ENCODE measurements at regions not wholly inside any gene's neighbourhood (a gene's known extent, or its start where the extent isn't known, plus 50 kb on each side); places are given as distances from the start of the nearest gene placed in this dataset.

DNA sequence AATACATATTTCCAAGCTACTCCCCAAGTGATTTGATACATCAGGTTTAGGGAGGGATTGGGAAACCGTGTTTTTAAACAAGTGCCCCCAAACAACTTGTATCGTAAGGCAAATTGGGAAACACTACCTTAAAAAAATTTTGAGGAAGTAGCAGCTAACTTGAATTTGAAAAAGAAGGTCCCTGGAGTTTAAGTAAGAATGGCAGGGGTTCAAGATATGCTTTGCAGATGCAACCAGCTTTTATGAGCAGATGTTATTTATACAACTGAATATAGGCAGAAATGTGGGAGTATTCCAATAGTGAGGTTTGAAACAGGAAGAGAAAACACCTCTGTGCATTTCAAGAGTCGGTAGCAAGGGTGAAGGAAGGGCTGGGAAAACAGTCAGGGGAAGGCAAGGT, 139.6 kb downstream of the IL20RB start:
- DNase-seq, result no peak
- H4K20me1 ChIP-seq (ENCODE audit: insufficient read depth, low read length), result no peaks in the 10 kb centered on the region
- H3K27ac Mint-ChIP-seq, result no peak overlapping the region
- no peak overlapping the region for H3K4me3 Mint-ChIP-seq
- H3K36me3 Mint-ChIP-seq, result no peaks in the 10 kb centered on the region
- peaks cover 0 to 2% (median 0%) of the 10 kb centered on the region in 7 donors for H3K9me3 Mint-ChIP-seq
- intact Hi-C loops (cut with micrococcal nuclease), result no loop called here
- no peaks in the 10 kb centered on the region for H3K36me3 ChIP-seq (replicated peaks in 1 of 2; ENCODE audit: control insufficient read depth in 1 of 2, insufficient read depth in 2 of 2, low read length in 2 of 2)
- H3K27ac ChIP-seq (ENCODE audit: low read depth in 1 of 2, low read length in 2 of 2), result no peak overlapping the region
- no peak overlapping the region for H3K9ac ChIP-seq (ENCODE audit: insufficient read depth, low read length, poor library complexity, severe bottlenecking)
- no peaks in the 10 kb centered on the region for H3K9me3 ChIP-seq (replicated peaks in 1 of 2; ENCODE audit: control insufficient read depth in 1 of 2, insufficient read depth in 1 of 2, low read length in 2 of 2)
- no peak overlapping the region for H3K4me3 ChIP-seq (replicated peaks in 1 of 3; ENCODE audit: low read depth in 2 of 3, low read length in 3 of 3)
- no peak overlapping the region for H3K4me2 ChIP-seq (replicated peaks; ENCODE audit: extremely low read depth, low read length, poor library complexity, severe bottlenecking)
- no peak overlapping the region for H2AFZ ChIP-seq (ENCODE audit: insufficient read depth, low read depth, low read length, poor library complexity, severe bottlenecking)
- no peaks in the 10 kb centered on the region for H3K79me2 ChIP-seq (ENCODE audit: insufficient read depth, low read length)
- peaks cover 0 to 5% (median 1%) of the 10 kb centered on the region in 3 donors for H3K27me3 Mint-ChIP-seq (ENCODE audit: low read depth in 3 of 3)
- no peak for TF ChIP-seq CTCF (IDR thresholded peaks at IDR 0.05)
- H3K4me1 Mint-ChIP-seq, result no peaks in the 10 kb centered on the region
- peaks cover 0 to 3% of the 10 kb centered on the region in 2 donors for H3K27me3 ChIP-seq (ENCODE audit: control insufficient read depth in 2 of 2, insufficient read depth in 2 of 2, low read length in 2 of 2)
- H3K4me1 ChIP-seq (ENCODE audit: control insufficient read depth in 1 of 2, insufficient read depth in 2 of 2, low read length in 2 of 2), result no peaks in the 10 kb centered on the region
- 13% methylated on average over 2 of the region's 3 CpGs for WGBS (ENCODE audit: insufficient coverage)

GRCh38 chr3:137097852-137098251, 140.1 kb downstream of the IL20RB start:
- H3K9me3 Mint-ChIP-seq, result no peaks in the 10 kb centered on the region
- no peak overlapping the region for H3K4me2 ChIP-seq (replicated peaks; ENCODE audit: extremely low read depth, low read length, poor library complexity, severe bottlenecking)
- WGBS (ENCODE audit: insufficient coverage), result 100% methylated on average over 3 of the region's 5 CpGs
- H3K27ac Mint-ChIP-seq, result no peak overlapping the region
- H3K4me1 Mint-ChIP-seq, result no peaks in the 10 kb centered on the region
- H3K36me3 ChIP-seq (replicated peaks in 1 of 2; ENCODE audit: control insufficient read depth in 1 of 2, insufficient read depth in 2 of 2, low read length in 2 of 2), result no peaks in the 10 kb centered on the region
- no peak overlapping the region for H3K9ac ChIP-seq (ENCODE audit: insufficient read depth, low read length, poor library complexity, severe bottlenecking)
- H3K27ac ChIP-seq (ENCODE audit: low read depth in 1 of 2, low read length in 2 of 2), result no peak overlapping the region
- H3K4me3 ChIP-seq (replicated peaks in 1 of 3; ENCODE audit: low read depth in 2 of 3, low read length in 3 of 3), result no peak overlapping the region
- H3K79me2 ChIP-seq (ENCODE audit: insufficient read depth, low read length), result no peaks in the 10 kb centered on the region
- H3K4me3 Mint-ChIP-seq, result no peak overlapping the region
- no peak overlapping the region for H2AFZ ChIP-seq (ENCODE audit: insufficient read depth, low read depth, low read length, poor library complexity, severe bottlenecking)
- no peaks in the 10 kb centered on the region for H3K36me3 Mint-ChIP-seq
- no peak for DNase-seq
- no peak for TF ChIP-seq CTCF (IDR thresholded peaks at IDR 0.05)
- H3K27me3 Mint-ChIP-seq (ENCODE audit: low read depth in 3 of 3), result peaks cover 0 to 2% (median 1%) of the 10 kb centered on the region in 3 donors
- H3K4me1 ChIP-seq (ENCODE audit: control insufficient read depth in 1 of 2, insufficient read depth in 2 of 2, low read length in 2 of 2), result no peaks in the 10 kb centered on the region
- H3K9me3 ChIP-seq (replicated peaks in 1 of 2; ENCODE audit: control insufficient read depth in 1 of 2, insufficient read depth in 1 of 2, low read length in 2 of 2), result no peaks in the 10 kb centered on the region
- H4K20me1 ChIP-seq (ENCODE audit: insufficient read depth, low read length), result no peaks in the 10 kb centered on the region
- intact Hi-C loops (cut with micrococcal nuclease), result no loop called here
- peaks cover 0 to 3% of the 10 kb centered on the region in 2 donors for H3K27me3 ChIP-seq (ENCODE audit: control insufficient read depth in 2 of 2, insufficient read depth in 2 of 2, low read length in 2 of 2)

Measured in CD14-positive monocyte (primary cell).